GM18499 (cell line): ENCODE measurements at regions not wholly inside any gene's neighbourhood (a gene's known extent, or its start where the extent isn't known, plus 50 kb on each side); places are given as distances from the start of the nearest gene placed in this dataset.

ENCODE experiments used
- ATAC-seq: cut with Tn5 transposase; IDR thresholded peaks from one replicate; pipeline ENCODE4 v1.9.1; 2021; ENCODE audit warnings: moderate number of reproducible peaks; ENCODE audit not compliant: insufficient read depth, unreplicated experiment

DNA sequence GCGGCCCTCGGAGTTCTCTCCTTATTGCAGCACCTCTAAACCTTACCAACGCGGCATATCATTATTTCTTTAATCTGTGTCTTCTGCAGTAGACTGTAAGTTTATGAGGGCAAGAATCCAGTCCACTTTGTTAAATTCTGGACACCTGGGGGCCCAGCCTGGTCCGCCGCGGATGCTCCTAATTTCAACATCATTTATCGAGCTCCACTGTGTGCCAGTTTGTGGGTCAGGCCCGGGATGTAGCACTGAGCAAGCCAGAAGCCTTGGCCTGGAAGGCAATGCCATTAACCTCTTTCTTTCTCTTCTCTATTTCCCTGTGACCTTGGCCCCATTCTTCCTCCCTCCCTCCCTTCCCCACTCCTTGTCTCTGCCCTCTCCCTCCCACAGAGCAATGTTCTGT is 70.6 kb upstream of the CACNA1E start:
- no peak for ATAC-seq

DNA sequence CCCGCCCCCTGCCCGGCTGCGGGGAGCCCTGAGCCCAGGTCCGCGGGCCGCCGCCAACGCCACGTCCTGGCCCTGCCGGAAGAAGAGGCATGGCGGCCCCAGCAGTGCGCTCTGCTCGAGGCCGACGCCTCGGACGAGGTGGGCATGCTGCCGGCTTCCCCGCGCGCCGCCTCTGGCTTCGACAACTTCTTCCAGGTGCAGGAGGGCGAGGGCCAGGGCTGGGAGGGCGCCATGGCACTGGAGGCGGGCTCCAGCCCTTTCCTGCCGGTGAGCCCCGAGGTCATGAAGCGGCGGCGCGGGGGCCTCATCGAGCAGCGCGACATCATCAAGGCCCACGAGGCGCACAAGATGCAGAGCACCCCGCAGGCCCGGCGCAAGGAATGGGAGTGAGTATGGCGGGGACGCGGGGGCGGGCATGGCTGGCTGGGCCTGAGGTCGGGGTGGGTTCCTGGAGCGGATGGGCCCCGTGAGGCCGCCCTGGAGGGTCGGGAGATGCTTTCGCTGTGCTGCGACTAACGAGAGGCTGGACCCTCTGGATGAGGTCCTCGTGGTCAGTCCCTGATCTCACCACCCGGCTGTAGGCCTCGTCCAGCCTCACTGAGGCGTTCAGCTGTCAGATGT is 70.0 kb upstream of the CACNA1E start:
- no peak for ATAC-seq

DNA sequence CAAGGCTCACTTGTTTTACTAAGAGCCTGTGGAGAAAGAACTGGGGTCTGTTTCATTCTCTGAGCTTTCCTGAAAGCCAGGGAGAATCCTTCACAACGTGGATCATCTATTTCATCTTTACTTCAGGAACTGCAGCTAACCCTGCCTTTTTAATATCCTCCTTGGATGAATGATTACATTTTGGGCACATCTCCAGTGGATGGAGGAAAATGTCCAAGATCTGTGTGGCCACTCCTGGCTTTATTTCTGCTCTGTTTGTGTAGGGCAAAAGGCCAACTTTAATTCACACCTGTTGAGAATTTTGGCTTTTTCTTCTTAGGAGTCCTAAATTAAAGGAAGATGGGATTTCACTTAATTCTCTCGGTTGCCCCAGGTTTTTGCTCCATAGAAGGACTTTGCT is 69.5 kb upstream of the CACNA1E start:
- ATAC-seq = no peak

DNA sequence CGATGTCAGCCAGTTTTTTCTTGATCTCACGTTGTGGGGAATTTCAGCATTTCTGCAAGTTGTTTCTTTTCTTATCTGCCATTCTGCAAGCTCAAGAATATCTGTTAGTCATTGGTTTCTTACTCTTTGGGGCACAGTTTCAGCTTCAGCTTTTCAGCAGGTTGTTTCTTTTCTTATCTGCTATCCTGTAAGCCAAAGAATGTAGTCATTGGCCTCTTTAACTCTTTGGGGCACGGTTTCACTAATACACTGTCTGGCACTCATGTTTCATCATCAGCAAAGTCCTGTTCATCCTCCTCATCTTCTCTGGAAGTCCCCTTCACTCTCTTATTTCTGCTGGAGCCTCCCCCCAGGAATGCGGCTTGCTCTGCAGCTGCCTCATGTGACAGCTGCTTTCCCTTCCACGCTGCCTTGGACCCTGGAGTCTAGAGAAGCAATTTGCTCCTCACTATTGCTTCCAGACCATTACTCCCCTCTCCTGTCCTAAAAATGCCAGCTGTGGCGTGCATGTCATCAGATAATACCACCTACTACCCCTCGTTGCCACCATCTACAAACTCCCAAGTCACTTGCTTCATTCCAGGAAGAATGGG is 67.0 kb upstream of the CACNA1E start:
- ATAC-seq = no peak

DNA sequence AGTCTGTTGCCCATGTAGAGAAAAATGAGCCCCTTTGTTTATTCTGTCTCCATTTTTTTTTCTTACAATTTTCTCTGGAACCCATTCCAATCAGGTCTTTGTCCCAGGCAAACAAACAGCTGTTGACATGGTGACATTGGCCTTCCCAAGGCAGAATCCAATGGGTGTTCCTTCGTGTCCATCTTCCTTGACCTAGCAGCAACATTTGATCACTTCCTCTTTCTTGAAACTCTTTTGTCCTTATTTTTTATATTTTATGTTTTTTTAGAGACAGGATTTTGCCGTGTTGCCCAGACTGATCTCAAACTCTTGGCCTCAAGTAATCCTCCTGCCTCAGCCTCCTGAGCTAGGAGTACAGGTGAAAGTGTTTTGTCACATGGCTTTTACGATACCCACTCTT is 65.4 kb upstream of the CACNA1E start:
- ATAC-seq = no peak

DNA sequence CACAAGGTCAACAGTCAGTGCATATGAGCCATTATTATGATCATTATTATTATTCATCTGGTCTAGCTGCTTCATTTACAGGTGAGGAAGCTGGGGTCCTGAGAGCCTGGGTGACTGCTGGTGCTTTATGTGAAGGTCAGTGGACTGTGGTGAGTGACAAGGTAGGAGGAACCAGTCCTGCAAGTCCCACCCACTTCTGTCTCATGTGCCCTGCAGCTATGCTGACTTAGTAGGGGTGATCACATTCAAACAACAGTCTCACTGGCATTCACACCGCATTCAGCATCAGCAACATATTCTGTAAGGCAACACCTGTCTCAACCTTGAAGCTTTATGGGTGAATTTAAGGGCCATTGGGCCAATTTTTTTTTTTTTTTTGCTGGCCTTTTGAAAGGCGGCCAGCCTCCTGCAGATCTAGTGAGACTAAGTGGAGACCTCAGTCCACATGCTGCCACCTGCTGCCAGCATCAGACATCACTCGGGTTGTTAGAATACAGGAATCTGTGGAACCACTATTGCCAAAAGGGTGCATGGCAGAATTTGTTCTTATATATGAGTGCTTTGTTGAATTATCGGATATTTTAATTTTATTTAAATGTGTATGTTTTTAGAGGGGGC is 59.9 kb upstream of the CACNA1E start:
- no peak for ATAC-seq

DNA sequence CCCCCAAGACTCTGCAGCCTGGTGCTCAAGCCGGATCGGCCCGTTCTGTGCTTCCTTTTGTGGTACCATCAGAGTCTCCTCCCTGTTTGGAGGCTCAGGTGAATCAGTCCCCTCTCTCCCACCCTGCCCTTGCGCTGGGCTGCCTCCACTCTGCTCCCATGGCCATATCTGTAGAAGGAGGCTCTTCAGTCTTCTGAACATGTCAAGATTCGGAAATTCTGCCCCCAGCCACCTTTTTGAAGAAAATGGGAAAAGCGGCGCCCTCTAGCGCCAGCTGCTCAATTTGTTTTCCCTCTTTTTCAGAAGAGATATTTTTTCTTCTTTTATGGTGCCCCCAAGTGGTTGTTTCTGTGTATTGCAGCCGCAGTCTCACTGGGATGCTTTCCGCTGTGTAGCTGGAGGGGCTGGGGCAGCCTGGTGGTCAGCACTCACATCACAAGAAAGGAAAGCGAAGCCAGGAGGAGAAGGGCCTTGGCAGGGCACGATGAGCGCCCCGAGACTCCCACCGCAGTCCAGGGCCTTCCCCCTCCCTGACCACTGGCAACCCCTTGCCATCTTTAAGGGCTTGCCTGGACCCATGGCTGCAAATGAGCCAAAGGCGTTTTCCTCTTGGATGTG is 58.4 kb upstream of the CACNA1E start:
- ATAC-seq = no peak

DNA sequence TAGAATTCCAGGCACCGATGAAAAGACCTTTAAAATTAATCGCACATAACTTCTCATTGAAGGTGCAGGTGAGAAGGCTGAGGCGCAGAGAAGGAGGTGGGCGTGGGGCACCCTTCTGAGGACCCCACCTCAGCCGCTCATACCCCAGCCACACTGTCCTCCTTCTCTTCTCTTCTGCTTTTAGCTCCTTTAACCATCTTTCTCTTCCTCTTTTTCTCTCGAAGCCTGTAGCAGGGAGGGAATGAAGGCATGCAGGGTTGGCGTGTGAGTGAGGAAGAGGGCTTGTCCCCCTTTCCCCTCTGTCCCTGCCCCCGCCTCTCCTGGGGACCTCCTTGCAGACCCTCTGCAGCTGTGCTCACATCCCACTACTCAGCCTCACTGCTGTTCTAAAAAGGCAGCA is 57.8 kb upstream of the CACNA1E start:
- ATAC-seq = no peak

DNA sequence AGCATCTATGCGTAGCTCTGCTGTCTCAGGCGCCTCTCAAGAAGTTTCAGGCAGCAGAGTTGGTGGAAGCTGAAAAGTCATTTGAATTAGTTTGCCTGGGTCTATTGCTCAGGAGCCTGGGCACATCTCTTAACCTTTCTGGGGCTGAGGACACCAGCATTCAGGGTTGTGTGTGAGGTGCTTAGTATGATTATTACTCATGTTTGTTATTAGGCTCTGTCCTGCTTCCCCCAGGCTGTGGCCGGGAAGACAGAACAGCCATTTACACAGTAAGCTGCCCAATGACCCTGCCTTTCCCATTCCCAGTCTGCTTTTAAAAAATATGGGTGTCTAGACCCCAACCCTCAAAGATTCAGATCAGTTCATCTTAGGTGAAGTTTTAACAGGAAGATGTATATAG is 53.9 kb upstream of the CACNA1E start:
- ATAC-seq = no peak

DNA sequence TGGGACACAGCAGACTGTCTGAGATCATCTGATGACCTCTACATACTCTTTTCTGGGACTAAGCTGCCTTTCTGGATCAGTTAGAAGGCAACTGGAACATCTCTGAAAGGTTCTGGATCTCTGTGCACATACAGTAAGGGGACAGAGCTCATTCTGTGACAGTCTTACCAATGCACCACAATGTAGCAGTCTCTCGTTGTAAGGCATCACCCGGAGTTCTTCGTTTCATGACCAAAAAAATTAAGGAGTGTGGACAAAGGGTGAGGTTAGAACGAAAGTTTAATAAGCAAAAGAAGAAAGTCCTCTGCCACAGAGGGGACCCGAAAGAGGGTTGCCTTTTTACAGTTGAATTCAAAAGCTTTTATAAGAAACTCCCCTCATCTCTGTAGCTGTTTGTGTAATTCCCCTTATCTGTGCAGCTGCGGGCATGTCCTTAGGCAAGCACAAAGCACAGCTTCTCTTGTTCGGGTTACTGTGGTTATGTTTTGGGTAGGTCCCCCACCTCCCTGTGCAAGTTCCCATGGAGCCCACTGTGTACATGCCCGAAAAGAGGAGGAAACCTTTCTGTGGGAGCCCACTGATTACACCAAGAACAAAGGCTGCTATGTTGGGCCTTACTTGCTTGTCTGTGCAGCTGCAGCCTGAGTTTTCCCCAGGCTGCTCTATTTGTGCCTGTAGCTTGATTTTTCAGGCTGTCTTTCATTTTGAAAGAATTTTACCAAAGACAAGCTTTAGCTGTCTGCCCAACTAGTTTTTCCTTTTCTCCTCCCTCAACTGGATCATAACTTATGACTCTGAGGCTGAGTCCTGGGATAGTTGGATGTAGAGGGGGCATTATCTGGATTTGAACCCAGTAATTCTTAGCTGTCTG is 53.1 kb upstream of the CACNA1E start:
- ATAC-seq = no peak
